Amniotic epithelial cell (primary cell): ENCODE measurements at regions not wholly inside any gene's neighbourhood (a gene's known extent, or its start where the extent isn't known, plus 50 kb on each side); places are given as distances from the start of the nearest gene placed in this dataset.
A peak's percentile ranks its signal among the peaks of the same experiment; 100 is the strongest.
"Not testable (repeated sequence)": the region's sequence is repeated elsewhere in the genome, so short reads cannot be mapped to it uniquely, and the experiment has no call there.

Source experiments
- DNase-seq: peaks from one replicate; pipeline ENCODE4 v3.0.0-alpha.2; 2010; ENCODE audit warnings: low read depth

- DNase-seq: no peak
Observed at GRCh38 chr14:30159374-30159773, 231.7 kb upstream of the PRKD1 start.

- DNase-seq: no peak
Observed at GRCh38 chr14:30160608-30161007, 233.0 kb upstream of the PRKD1 start.

GRCh38 chr14:30162066-30162465, 234.4 kb upstream of the PRKD1 start:
- DNase-seq: peak; percentile 34

- peak; percentile 5 for DNase-seq
Observed at GRCh38 chr14:30165255-30165654, 237.6 kb upstream of the PRKD1 start.

- DNase-seq: no peak
Observed at GRCh38 chr14:30177781-30178180, 250.1 kb upstream of the PRKD1 start.

- DNase-seq: peak; percentile 41
Observed at GRCh38 chr14:30179381-30180130, 251.9 kb upstream of the PRKD1 start.

- DNase-seq: peak; percentile 95
Observed at GRCh38 chr14:30180219-30180618, 252.6 kb upstream of the PRKD1 start.

- no peak for DNase-seq
Observed at GRCh38 chr14:30185832-30186231, 258.2 kb upstream of the PRKD1 start.

GRCh38 chr14:30191639-30192279, 264.1 kb upstream of the PRKD1 start:
- no peak for DNase-seq

GRCh38 chr14:30193101-30193500, 265.5 kb upstream of the PRKD1 start:
- no peak for DNase-seq

- DNase-seq: peak; percentile 95
Observed at GRCh38 chr14:30193845-30194501, 266.3 kb upstream of the PRKD1 start.

- peak; percentile 95 for DNase-seq
Observed at GRCh38 chr14:30194741-30195148, 267.1 kb upstream of the PRKD1 start.

GRCh38 chr14:30195941-30196340, 268.3 kb upstream of the PRKD1 start:
- no peak for DNase-seq

GRCh38 chr14:30196861-30197260, 269.2 kb upstream of the PRKD1 start:
- DNase-seq: no peak

GRCh38 chr14:30198720-30199119, 271.1 kb upstream of the PRKD1 start:
- not testable (repeated sequence) for DNase-seq

- DNase-seq: no peak
Observed at GRCh38 chr14:30204431-30204980, 276.9 kb upstream of the PRKD1 start.

- DNase-seq: no peak
Observed at GRCh38 chr14:30209136-30209535, 281.5 kb upstream of the PRKD1 start.

GRCh38 chr14:30210630-30211029, 283.0 kb upstream of the PRKD1 start:
- peak; percentile 48 for DNase-seq

- peak; percentile 64 for DNase-seq
Observed at GRCh38 chr14:30211326-30211725, 283.7 kb upstream of the PRKD1 start.

- DNase-seq: peak; percentile 55
Observed at GRCh38 chr14:30214014-30214413, 286.4 kb upstream of the PRKD1 start.

GRCh38 chr14:30214461-30215090, 286.9 kb upstream of the PRKD1 start:
- peak; percentile 82 for DNase-seq

- no peak for DNase-seq
Observed at GRCh38 chr14:30218907-30219306, 291.3 kb upstream of the PRKD1 start.
